IMR-90 (cell line): ENCODE measurements at regions not wholly inside any gene's neighbourhood (a gene's known extent, or its start where the extent isn't known, plus 50 kb on each side); places are given as distances from the start of the nearest gene placed in this dataset.

Source experiments
- POLR2A ChIP-seq: IDR thresholded peaks from 2 replicates; pipeline ENCODE4 v1.6.1; 2012; ENCODE audit warnings: mild to moderate bottlenecking, low read depth, low read length
- RFX5 ChIP-seq: IDR thresholded peaks from 2 replicates; pipeline ENCODE4 v1.8.0; 2012; ENCODE audit warnings: low read depth, mild to moderate bottlenecking, low read length, moderate library complexity
- SMC3 ChIP-seq: fragments of 150-350 bp; IDR thresholded peaks from 2 replicates; pipeline ENCODE4 v1.6.1; 2016; ENCODE audit warnings: low read depth, mild to moderate bottlenecking, antibody characterized with exemption, low read length, moderate library complexity
- TF ChIP-seq, protein P1 (sequence below): conservative IDR thresholded peaks from 2 replicates; pipeline ENCODE4 v1.5.1; 2012; ENCODE audit warnings: mild to moderate bottlenecking, low read depth, low read length, improper control_type of control experiment

DNA sequence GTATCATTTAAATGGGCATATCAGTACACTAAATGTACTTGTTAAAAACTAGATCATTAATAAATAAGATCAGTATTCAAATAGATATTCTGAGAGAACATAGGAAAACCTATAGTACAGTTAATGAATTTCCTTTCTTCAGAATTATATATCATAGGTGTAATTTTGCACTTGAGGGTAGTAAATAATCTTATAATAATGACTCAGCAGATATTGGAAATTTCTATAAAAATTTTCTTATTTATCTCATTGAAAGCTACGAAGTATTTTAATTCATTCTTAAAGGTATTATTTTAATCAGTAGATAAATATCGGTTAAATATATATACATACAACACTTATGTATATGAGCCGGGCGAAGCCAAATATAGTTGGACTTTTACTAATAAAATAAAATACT lies 300.9 kb upstream of the SOX2 start:
- TF ChIP-seq, protein P1, sequence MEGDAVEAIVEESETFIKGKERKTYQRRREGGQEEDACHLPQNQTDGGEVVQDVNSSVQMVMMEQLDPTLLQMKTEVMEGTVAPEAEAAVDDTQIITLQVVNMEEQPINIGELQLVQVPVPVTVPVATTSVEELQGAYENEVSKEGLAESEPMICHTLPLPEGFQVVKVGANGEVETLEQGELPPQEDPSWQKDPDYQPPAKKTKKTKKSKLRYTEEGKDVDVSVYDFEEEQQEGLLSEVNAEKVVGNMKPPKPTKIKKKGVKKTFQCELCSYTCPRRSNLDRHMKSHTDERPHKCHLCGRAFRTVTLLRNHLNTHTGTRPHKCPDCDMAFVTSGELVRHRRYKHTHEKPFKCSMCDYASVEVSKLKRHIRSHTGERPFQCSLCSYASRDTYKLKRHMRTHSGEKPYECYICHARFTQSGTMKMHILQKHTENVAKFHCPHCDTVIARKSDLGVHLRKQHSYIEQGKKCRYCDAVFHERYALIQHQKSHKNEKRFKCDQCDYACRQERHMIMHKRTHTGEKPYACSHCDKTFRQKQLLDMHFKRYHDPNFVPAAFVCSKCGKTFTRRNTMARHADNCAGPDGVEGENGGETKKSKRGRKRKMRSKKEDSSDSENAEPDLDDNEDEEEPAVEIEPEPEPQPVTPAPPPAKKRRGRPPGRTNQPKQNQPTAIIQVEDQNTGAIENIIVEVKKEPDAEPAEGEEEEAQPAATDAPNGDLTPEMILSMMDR, result no peak
- TF ChIP-seq POLR2A (no peak), SMC3 (no peak), RFX5 (no peak)
